Activated T-helper 2 cell treated with anti-CD3 and anti-CD28 coated beads, Interferon-gamma antibody, Interleukin-2, Interleukin-4, amounts not matched to agents 10 μg/mL and 5 μg/mL and 100 μg/mL, durations not matched to agents 14 hours and 24 hours and 36 hours (primary cell): ENCODE measurements at regions not wholly inside any gene's neighbourhood (a gene's known extent, or its start where the extent isn't known, plus 50 kb on each side); places are given as distances from the start of the nearest gene placed in this dataset.

Source experiments
- DNase-seq: peaks from one replicate; pipeline ENCODE4 v3.0.0; 2021; ENCODE audit warnings: low spot score
- H3K27ac Mint-ChIP-seq: one replicate; pipeline ENCODE4 v1.8.0; 2021; ENCODE audit warnings: mixed read lengths
- H3K27me3 Mint-ChIP-seq: one replicate; pipeline ENCODE4 v1.8.0; 2021; ENCODE audit warnings: low read depth, mixed read lengths
- H3K36me3 Mint-ChIP-seq: one replicate; pipeline ENCODE4 v1.8.0; 2021; ENCODE audit warnings: low read depth, mixed read lengths
- H3K4me1 Mint-ChIP-seq: one replicate; pipeline ENCODE4 v1.8.0; 2021; ENCODE audit warnings: low read depth, mixed read lengths
- H3K4me3 Mint-ChIP-seq: one replicate; pipeline ENCODE4 v1.8.0; 2021; ENCODE audit warnings: low read depth, mild to moderate bottlenecking, moderate library complexity, mixed read lengths
- H3K9me3 Mint-ChIP-seq: one replicate; pipeline ENCODE4 v1.8.0; 2021; ENCODE audit warnings: mixed read lengths
- intact Hi-C: fragments of 100-400 bp; cut with micrococcal nuclease; formaldehyde crosslinking; loops from one replicate; pipeline ENCODE4 v1.15.1; 2023

DNA sequence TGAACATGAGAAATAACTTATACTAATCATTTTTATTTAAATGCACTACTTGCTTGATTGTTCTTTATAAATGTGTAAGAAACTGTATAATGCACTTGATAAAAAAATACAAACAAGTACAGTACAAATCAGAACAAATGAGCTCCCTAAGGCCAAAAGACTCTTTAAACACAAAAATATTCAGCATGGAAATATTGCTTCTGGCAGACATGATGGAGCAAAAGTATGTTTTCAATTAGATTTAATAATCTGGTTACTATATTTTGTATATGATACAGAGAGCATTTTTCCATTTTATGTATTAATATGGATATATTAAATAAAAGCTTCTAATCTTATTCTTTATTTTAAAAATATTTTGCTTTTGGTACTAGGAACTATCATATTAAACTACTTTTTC, 800.2 kb upstream of the LRFN5 start:
- H3K4me3 Mint-ChIP-seq: no peak overlapping the region
- H3K9me3 Mint-ChIP-seq: peaks cover 24% of the 10 kb centered on the region
- DNase-seq: no peak
- no peaks in the 10 kb centered on the region for H3K4me1 Mint-ChIP-seq
- no peaks in the 10 kb centered on the region for H3K27me3 Mint-ChIP-seq
- H3K27ac Mint-ChIP-seq: no peak overlapping the region
- intact Hi-C loops: no loop called here
- H3K36me3 Mint-ChIP-seq: no peaks in the 10 kb centered on the region

DNA sequence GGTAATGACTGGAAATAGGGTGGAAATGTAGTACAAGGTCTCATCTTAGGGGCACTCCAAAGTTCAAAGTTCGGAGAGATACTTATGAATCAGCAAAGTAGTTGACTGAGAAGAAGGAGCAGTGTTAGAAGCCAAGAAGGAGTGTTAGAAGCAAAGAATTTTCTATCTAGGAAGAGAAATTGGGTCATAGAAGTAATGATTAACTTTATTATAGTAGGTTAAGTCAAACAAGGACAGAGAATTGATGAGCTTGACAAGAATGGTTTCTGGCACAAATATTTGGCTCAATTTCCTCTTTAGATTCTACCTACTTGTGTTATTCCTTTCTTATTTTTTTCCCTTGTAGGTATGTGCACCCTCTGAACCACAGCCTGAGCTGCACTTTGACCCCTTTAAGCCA, 810.5 kb upstream of the LRFN5 start:
- no peaks in the 10 kb centered on the region for H3K27me3 Mint-ChIP-seq
- H3K36me3 Mint-ChIP-seq: no peaks in the 10 kb centered on the region
- intact Hi-C loops: no loop called here
- H3K4me1 Mint-ChIP-seq: no peaks in the 10 kb centered on the region
- H3K4me3 Mint-ChIP-seq: no peak overlapping the region
- peaks cover 40% of the 10 kb centered on the region for H3K9me3 Mint-ChIP-seq
- DNase-seq: no peak
- H3K27ac Mint-ChIP-seq: no peak overlapping the region

DNA sequence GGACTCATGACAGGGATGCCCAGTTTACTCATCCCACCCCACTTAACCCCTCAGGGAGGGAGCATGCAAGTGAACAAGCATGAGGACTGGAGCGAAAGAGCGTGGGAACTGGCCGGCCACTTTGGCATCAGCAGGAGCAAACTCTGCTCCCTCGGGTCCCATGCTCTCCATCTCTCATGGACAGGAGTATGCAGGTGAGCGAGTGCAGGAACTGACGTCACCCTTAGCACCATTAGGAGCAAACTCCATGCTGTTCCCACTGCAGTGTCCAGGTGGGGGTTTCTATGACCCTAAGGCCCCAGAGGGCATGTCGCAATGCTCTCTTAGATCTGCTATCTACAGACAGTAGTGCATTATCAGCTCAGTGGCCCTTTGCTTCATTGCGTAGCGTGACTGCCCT, 821.8 kb upstream of the LRFN5 start:
- no peak for DNase-seq
- Mint-ChIP-seq H3K9me3 (peaks cover 6% of the 10 kb centered on the region), H3K27me3 (no peaks in the 10 kb centered on the region), H3K27ac (no peak overlapping the region), H3K36me3 (no peaks in the 10 kb centered on the region), H3K4me3 (no peak overlapping the region), H3K4me1 (no peaks in the 10 kb centered on the region)
- intact Hi-C loops: no loop called here

DNA sequence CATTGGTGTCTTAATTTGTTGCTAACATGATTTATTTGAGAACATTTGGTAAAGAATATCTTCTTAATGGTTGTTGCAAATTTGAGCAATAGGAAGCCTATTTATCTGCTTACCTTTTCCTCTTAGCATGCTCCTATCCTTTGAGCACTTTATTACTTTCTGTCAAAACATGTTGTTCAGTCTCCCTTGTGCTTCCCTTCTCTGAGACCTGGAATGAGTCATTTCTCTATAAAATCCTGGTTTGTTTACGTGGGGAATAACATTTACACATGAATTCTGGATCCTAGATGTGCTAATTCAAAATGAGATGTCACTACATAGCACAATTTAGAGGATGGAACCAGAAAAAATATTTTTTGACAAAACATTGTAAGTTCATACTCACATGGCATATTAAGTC, 844.0 kb upstream of the LRFN5 start:
- H3K27me3 Mint-ChIP-seq: no peaks in the 10 kb centered on the region
- no peaks in the 10 kb centered on the region for H3K36me3 Mint-ChIP-seq
- intact Hi-C loops: no loop called here
- DNase-seq: no peak
- peaks cover 23% of the 10 kb centered on the region for H3K9me3 Mint-ChIP-seq
- no peak overlapping the region for H3K27ac Mint-ChIP-seq
- H3K4me3 Mint-ChIP-seq: no peak overlapping the region
- no peaks in the 10 kb centered on the region for H3K4me1 Mint-ChIP-seq

DNA sequence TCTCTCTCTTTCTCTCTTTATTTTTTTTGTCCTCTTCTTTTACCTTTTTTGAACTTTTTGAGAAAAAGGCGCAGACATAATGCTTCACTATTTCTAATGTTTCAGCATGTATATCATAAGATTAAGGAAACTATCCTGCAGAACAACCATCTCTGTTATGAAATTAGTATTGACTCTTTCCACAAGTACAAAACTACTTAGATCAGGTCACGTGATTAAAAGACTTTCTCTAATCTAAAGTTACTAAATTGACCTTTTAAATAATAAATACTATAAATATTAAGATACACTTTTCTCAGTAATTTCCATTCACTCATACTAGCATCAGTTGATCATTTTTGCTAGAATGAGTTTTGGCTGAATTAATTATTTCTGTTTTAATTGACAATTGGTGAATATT, 844.5 kb upstream of the LRFN5 start:
- DNase-seq: no peak
- no peak overlapping the region for H3K27ac Mint-ChIP-seq
- no peak overlapping the region for H3K4me3 Mint-ChIP-seq
- H3K27me3 Mint-ChIP-seq: no peaks in the 10 kb centered on the region
- H3K36me3 Mint-ChIP-seq: no peaks in the 10 kb centered on the region
- H3K4me1 Mint-ChIP-seq: no peaks in the 10 kb centered on the region
- intact Hi-C loops: no loop called here
- peaks cover 28% of the 10 kb centered on the region for H3K9me3 Mint-ChIP-seq

DNA sequence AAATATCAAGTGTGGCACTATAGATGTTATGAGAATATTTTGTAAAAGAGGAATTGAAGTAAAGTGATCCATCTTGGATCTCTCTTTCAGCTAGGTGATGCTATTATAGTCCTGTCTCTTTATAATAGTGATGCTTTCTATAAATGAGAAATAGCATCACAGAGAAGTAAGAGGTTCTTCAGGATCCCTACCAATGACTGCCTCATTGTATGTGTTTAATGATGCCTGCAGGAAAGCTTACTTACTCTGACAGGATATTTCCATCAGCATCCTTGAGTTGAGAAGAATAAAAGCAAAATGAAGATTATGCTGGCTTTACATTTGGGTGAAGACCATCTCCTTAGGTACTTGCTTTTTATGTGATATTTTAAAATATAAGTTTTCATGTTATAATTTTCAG, 846.0 kb upstream of the LRFN5 start:
- H3K4me3 Mint-ChIP-seq: no peak overlapping the region
- peaks cover 29% of the 10 kb centered on the region for H3K9me3 Mint-ChIP-seq
- H3K4me1 Mint-ChIP-seq: no peaks in the 10 kb centered on the region
- intact Hi-C loops: no loop called here
- H3K27me3 Mint-ChIP-seq: no peaks in the 10 kb centered on the region
- no peak for DNase-seq
- no peak overlapping the region for H3K27ac Mint-ChIP-seq
- H3K36me3 Mint-ChIP-seq: no peaks in the 10 kb centered on the region

DNA sequence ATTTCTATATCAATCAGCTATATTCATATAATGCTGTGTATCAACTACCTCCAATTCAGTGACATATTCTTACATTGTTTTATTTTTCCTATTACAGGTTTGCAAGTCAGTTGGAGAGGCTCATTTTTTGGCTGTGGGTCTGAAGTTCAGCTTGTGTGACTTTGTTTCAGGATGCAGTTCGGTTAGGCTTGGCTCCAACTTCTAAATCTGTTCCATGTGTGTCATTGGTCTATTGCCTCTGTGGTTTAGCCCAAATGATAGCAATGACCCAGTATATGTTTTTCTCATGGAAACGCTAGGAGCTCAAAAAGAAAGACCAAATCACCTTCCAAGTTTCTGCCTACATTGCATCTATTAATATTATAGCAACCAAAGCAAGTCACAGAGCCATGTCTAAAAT, 848.6 kb upstream of the LRFN5 start:
- intact Hi-C loops: no loop called here
- H3K27me3 Mint-ChIP-seq: no peaks in the 10 kb centered on the region
- no peak overlapping the region for H3K4me3 Mint-ChIP-seq
- no peak for DNase-seq
- no peak overlapping the region for H3K27ac Mint-ChIP-seq
- H3K36me3 Mint-ChIP-seq: no peaks in the 10 kb centered on the region
- H3K9me3 Mint-ChIP-seq: peaks cover 31% of the 10 kb centered on the region
- H3K4me1 Mint-ChIP-seq: no peaks in the 10 kb centered on the region

DNA sequence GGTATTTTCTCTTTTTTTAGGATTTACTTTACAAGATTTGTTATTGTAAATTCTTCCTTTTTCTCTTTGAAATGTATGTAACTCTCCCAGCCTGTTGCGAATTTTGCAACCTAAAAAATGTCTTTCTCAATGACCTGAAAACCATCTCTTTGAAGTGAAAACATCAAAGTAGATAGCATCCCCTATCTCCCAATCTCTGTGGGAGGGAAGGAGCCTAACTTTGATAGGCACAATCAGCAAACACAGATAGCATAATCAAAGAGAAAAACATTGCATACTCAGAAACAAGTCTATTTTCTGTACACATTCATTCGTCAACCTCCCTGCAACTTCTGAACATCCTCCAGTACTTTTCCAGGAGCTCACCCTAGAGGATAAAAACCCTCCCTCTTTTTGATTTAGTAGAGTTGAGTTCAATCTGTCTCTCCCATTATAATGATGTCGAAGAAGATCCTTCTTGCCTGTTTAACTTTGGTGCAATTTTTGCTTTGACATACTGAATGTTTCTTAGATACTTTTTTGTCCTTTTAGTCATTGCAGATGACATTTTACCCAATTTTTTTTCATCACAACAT, 849.2 kb upstream of the LRFN5 start:
- intact Hi-C loops: no loop called here
- peaks cover 30% of the 10 kb centered on the region for H3K9me3 Mint-ChIP-seq
- no peaks in the 10 kb centered on the region for H3K27me3 Mint-ChIP-seq
- H3K27ac Mint-ChIP-seq: no peak overlapping the region
- DNase-seq: no peak
- no peak overlapping the region for H3K4me3 Mint-ChIP-seq
- no peaks in the 10 kb centered on the region for H3K4me1 Mint-ChIP-seq
- H3K36me3 Mint-ChIP-seq: no peaks in the 10 kb centered on the region

DNA sequence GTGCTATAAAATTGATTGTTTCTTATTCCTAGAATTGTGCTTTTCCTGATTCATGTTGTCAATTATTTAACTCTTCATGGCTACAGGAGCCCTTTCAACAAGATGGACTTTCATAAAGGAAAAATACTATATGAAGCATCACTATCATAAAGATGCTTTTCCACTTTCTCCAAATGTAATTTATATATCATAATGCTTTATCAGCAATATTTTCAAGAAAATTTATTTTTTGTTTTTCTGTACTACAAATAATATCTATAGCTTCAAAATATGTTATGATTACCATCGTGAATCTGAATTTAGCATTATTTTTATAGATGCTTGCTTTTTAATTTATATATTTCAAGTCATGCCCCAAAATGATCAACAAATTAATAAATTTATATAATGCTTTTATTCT, 873.5 kb upstream of the LRFN5 start:
- Mint-ChIP-seq H3K27me3 (no peaks in the 10 kb centered on the region), H3K36me3 (no peaks in the 10 kb centered on the region), H3K9me3 (peaks cover 27% of the 10 kb centered on the region), H3K4me1 (no peaks in the 10 kb centered on the region), H3K27ac (no peak overlapping the region), H3K4me3 (no peak overlapping the region)
- intact Hi-C loops: no loop called here
- no peak for DNase-seq

DNA sequence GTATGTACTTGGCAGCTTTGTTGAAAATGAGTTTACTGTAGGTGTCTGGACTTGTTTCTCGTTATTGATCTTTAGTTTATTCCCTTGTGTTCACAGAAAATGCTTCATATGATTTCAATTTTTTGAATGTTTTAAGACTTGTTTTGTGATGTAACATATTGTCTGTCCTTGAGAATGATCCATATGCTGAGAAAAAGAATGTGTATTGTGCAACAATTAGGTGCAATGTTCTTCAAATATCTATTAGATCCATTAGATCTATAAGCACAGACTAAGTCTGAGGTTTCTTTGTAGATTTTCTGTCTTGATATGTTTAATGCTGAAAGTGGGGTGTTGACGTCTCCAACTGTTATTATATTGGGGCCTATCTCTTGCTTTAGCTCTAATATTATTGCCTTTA, 879.6 kb upstream of the LRFN5 start:
- H3K27me3 Mint-ChIP-seq: no peaks in the 10 kb centered on the region
- H3K27ac Mint-ChIP-seq: no peak overlapping the region
- no peaks in the 10 kb centered on the region for H3K36me3 Mint-ChIP-seq
- H3K9me3 Mint-ChIP-seq: peaks cover 44% of the 10 kb centered on the region
- H3K4me3 Mint-ChIP-seq: no peak overlapping the region
- intact Hi-C loops: no loop called here
- H3K4me1 Mint-ChIP-seq: no peaks in the 10 kb centered on the region
- no peak for DNase-seq

DNA sequence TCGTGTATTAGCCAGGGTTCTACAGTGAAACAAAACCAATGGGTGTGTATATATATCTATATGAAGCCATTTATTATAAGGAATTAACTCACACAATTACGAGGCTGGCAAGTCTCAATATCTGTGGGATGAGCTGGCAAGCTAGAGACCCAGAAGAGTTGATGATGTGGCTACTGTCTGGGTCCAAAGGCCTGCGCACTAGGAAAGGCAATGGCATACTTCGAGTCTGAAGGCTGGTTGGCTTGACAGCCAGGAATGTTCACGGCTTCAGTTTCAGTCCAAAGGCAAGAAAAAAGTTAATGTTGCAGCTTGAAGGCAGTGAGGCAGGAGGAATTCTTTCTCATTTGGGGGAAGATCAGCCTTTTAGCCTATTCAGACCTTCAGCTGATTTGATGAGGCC, 893.3 kb upstream of the LRFN5 start:
- Mint-ChIP-seq H3K27me3 (no peaks in the 10 kb centered on the region), H3K4me3 (no peak overlapping the region), H3K9me3 (peaks cover 36% of the 10 kb centered on the region), H3K36me3 (no peaks in the 10 kb centered on the region), H3K27ac (no peak overlapping the region), H3K4me1 (no peaks in the 10 kb centered on the region)
- DNase-seq: no peak
- intact Hi-C loops: no loop called here

DNA sequence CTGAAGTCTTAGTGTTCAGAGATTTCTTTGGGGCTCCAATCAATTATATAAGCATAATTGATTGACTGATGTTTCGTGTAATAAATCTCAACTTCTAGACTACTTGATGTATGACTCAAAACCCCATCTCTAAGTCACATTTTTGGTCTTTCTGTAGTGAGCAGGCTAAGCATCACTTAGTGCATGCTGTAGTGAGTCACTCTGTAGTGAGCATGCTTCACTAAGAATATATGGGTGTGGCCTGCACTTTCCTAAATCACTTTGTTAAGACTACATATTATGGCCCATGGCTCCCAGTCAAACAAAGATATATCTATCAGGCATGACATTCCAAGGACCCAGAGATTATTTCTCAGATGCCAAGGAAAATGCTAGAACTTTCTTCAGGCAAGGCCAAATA, 909.4 kb upstream of the LRFN5 start:
- H3K27me3 Mint-ChIP-seq: no peaks in the 10 kb centered on the region

DNA sequence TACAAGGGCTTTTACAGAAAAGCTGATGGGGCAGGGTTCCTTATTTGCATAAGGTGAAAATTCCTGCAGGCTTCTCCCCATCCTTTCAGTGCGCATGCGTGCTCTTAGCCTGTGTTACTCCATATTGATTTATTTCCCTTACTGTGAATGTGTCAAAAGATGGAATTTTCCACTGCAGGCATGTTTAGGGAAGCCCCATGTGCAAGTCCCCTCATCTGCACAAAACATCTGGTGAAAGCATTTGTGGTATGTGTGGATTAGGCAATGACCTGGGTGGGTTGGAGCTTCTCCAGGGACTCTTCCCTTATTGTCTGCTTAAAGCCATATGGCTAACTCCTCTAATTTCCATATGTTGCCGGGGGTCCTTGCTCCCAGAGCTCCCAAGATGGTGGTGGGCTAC, 912.7 kb upstream of the LRFN5 start:
- peaks cover 37% of the 10 kb centered on the region for H3K9me3 Mint-ChIP-seq
- no peak for DNase-seq
- intact Hi-C loops: no loop called here
- H3K36me3 Mint-ChIP-seq: no peaks in the 10 kb centered on the region
- H3K4me1 Mint-ChIP-seq: no peaks in the 10 kb centered on the region
- H3K4me3 Mint-ChIP-seq: no peak overlapping the region
- H3K27ac Mint-ChIP-seq: no peak overlapping the region
- H3K27me3 Mint-ChIP-seq: no peaks in the 10 kb centered on the region

More for the DNA sequence above, 909.4 kb upstream of the LRFN5 start:
- Mint-ChIP-seq H3K27ac (no peak overlapping the region), H3K36me3 (no peaks in the 10 kb centered on the region), H3K4me1 (no peaks in the 10 kb centered on the region), H3K4me3 (no peak overlapping the region), H3K9me3 (peaks cover 38% of the 10 kb centered on the region)
- no peak for DNase-seq
- intact Hi-C loops: no loop called here

DNA sequence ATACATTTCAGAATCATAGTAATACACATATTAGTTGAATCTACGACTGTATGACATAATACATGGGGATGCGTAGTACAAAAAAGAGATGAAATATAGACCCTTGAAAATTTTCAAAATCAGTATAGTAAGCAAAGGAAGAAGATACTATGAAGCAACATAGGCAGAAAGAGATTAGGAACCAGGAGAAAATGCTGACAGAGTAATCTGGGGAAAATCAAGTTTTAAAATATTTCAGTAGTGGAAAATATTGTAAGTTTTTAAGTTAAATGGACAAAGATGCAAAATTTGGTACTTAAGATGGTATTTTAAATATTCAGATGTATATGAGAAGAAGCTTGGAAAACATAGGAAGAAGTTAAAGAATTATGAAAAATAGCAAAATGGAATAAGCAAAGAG, 915.6 kb upstream of the LRFN5 start:
- Mint-ChIP-seq H3K27me3 (no peaks in the 10 kb centered on the region), H3K27ac (no peak overlapping the region), H3K36me3 (no peaks in the 10 kb centered on the region), H3K4me3 (no peak overlapping the region), H3K4me1 (no peaks in the 10 kb centered on the region), H3K9me3 (peaks cover 27% of the 10 kb centered on the region)
- DNase-seq: no peak
- intact Hi-C loops: no loop called here
